CD4-positive, alpha-beta T cell (primary cell): ENCODE measurements at regions not wholly inside any gene's neighbourhood (a gene's known extent, or its start where the extent isn't known, plus 50 kb on each side); places are given as distances from the start of the nearest gene placed in this dataset.

ENCODE experiments used
- ATAC-seq: fragments of 200-7000 bp; cut with Tn5 transposase; one replicate; pipeline ENCODE4 v1.10.0; 2022; ENCODE audit warnings: mild to moderate bottlenecking; ENCODE audit not compliant: poor library complexity
- CTCF ChIA-PET: fragments of 350-600 bp; sonication (Branson Sonifier 250); formaldehyde crosslinking; loops from one replicate; lab custom pipeline; 2021; ENCODE audit warnings: antibody characterized with exemption, inconsistent platforms; lab: Charles Lee
- POLR2A ChIA-PET: fragments of 350-600 bp; sonication (Branson Sonifier 250); formaldehyde crosslinking; loops from one replicate; lab custom pipeline; 2021; ENCODE audit warnings: antibody characterized with exemption, inconsistent platforms; lab: Charles Lee
- DNase-seq, 14 experiments: peaks; one replicate each; pipeline ENCODE4 v3.0.0-alpha.2; 2013 to 2020; ENCODE audit warnings: mixed read lengths in 2 of 14
- H3K27ac ChIP-seq, 2 donors: one replicate each; pipeline versions ENCODE4 v1.5.1 to v1.7.0; 2013; ENCODE audit warnings: low read length in 2 of 2, low read depth in 1 of 2, mild to moderate bottlenecking in 1 of 2
- H3K27me3 ChIP-seq, 2 experiments: 1 replicate in 1 of 2; 2 replicates in 1 of 2; pipeline versions ENCODE4 v1.6.1 to v1.7.0; 2013; ENCODE audit warnings: low read length in 2 of 2, control low read depth in 1 of 2, mild to moderate bottlenecking in 1 of 2, moderate library complexity in 1 of 2; ENCODE audit not compliant: insufficient read depth in 2 of 2, control insufficient read depth in 1 of 2
- H3K36me3 ChIP-seq: one replicate; pipeline ENCODE4 v1.6.1; 2013; ENCODE audit warnings: low read length, control low read depth; ENCODE audit not compliant: insufficient read depth
- H3K4me1 ChIP-seq: one replicate; pipeline ENCODE4 v1.6.1; 2013; ENCODE audit warnings: low read length, control low read depth; ENCODE audit not compliant: insufficient read depth
- H3K4me3 ChIP-seq: one replicate; pipeline ENCODE4 v1.5.1; 2013; ENCODE audit warnings: mild to moderate bottlenecking, low read length, moderate library complexity
- H3K9me3 ChIP-seq, 2 experiments: 1 replicate in 1 of 2; 2 replicates in 1 of 2; pipeline versions ENCODE4 v1.6.1 to v1.7.0; 2013; ENCODE audit warnings: low read length in 2 of 2, mild to moderate bottlenecking in 2 of 2, control low read depth in 1 of 2, moderate library complexity in 1 of 2; ENCODE audit not compliant: control insufficient read depth in 1 of 2, insufficient read depth in 1 of 2
- H3K27ac Mint-ChIP-seq: one replicate; pipeline ENCODE4 v1.8.0; 2020; ENCODE audit warnings: mixed read lengths
- H3K27me3 Mint-ChIP-seq: one replicate; pipeline ENCODE4 v1.8.0; 2021; ENCODE audit warnings: mixed read lengths
- H3K36me3 Mint-ChIP-seq: one replicate; pipeline ENCODE4 v1.8.0; 2021; ENCODE audit warnings: low read depth, mixed read lengths
- H3K4me1 Mint-ChIP-seq: one replicate; pipeline ENCODE4 v1.8.0; 2021; ENCODE audit warnings: low read depth, mixed read lengths
- H3K4me3 Mint-ChIP-seq: one replicate; pipeline ENCODE4 v1.8.0; 2020; ENCODE audit warnings: mild to moderate bottlenecking, mixed read lengths
- H3K9me3 Mint-ChIP-seq: one replicate; pipeline ENCODE4 v1.8.0; 2020; ENCODE audit warnings: mixed read lengths
- intact Hi-C, 2 experiments: fragments of 100-400 bp; cut with DNase I in 1 of 2; cut with micrococcal nuclease in 1 of 2; formaldehyde crosslinking; loops; one replicate each; pipeline versions ENCODE4 v1.15.1 to v1.9.0; 2023 to 2025; cut with DNase I, micrococcal nuclease
- TF ChIP-seq, protein P1 (sequence below): fragments of 200-600 bp; IDR thresholded peaks from one replicate; pipeline ENCODE4 v1.8.0; 2022; ENCODE audit warnings: antibody characterized with exemption, mild to moderate bottlenecking

DNA sequence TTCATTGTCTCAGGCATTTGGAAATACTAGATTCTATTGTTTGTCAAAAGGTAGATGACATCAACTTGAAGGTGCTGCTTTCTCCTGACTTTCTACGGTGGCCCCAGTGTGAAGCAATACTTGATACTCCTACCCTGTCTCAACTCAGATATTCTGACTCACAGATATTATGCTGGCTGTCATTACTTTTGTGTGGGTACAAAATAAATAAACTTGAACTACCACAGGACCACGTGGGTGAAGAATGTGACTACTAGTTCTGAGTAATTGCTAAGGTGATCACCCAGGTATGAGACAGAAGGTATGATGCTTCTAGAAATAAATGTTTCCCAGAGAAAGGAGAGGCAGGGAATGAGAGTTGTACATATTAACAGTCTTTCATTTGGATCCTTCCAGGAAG is 275.3 kb upstream of the SPOCK3 start:
- ChIA-PET CTCF (no interaction called here), POLR2A (no interaction called here)
- no peaks in the 10 kb centered on the region for H3K36me3 ChIP-seq
- peaks cover 0 to 12% of the 10 kb centered on the region in 2 experiments for H3K9me3 ChIP-seq
- Mint-ChIP-seq H3K27me3 (no peaks in the 10 kb centered on the region), H3K4me1 (no peaks in the 10 kb centered on the region), H3K4me3 (no peak overlapping the region), H3K36me3 (no peaks in the 10 kb centered on the region), H3K27ac (no peak overlapping the region), H3K9me3 (peaks cover 18% of the 10 kb centered on the region)
- H3K27me3 ChIP-seq = no peaks in the 10 kb centered on the region
- TF ChIP-seq, protein P1, sequence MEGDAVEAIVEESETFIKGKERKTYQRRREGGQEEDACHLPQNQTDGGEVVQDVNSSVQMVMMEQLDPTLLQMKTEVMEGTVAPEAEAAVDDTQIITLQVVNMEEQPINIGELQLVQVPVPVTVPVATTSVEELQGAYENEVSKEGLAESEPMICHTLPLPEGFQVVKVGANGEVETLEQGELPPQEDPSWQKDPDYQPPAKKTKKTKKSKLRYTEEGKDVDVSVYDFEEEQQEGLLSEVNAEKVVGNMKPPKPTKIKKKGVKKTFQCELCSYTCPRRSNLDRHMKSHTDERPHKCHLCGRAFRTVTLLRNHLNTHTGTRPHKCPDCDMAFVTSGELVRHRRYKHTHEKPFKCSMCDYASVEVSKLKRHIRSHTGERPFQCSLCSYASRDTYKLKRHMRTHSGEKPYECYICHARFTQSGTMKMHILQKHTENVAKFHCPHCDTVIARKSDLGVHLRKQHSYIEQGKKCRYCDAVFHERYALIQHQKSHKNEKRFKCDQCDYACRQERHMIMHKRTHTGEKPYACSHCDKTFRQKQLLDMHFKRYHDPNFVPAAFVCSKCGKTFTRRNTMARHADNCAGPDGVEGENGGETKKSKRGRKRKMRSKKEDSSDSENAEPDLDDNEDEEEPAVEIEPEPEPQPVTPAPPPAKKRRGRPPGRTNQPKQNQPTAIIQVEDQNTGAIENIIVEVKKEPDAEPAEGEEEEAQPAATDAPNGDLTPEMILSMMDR = no peak
- DNase-seq (no peak), ATAC-seq (no peak)
- H3K4me3 ChIP-seq = no peak overlapping the region
- H3K4me1 ChIP-seq = no peaks in the 10 kb centered on the region
- intact Hi-C loops = no loop called here
- H3K27ac ChIP-seq = no peak overlapping the region

DNA sequence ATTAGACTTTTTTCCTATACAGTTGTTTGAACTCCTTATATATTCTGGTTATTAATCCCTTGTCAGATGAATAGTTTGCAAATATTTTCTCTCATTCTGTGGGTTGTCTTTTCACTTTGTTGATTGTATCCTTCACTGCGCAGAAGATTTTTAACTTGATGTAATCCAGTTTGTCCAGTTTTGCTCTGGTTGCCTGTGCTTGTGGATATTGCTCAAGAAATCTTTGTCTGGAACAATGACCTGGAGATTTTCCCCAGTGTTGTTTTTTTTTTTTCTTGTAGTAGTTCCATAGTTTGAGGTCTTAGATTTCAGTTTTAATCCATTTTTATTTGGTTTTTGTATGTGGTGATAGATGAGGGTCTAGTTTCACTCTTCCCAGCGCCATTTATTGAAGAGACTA is 289.8 kb upstream of the SPOCK3 start:
- Mint-ChIP-seq H3K4me1 (no peaks in the 10 kb centered on the region), H3K4me3 (no peak overlapping the region), H3K27me3 (no peaks in the 10 kb centered on the region), H3K36me3 (no peaks in the 10 kb centered on the region), H3K27ac (no peak overlapping the region), H3K9me3 (peaks cover 10% of the 10 kb centered on the region)
- H3K36me3 ChIP-seq = no peaks in the 10 kb centered on the region
- no peak for ATAC-seq
- DNase-seq = no peak
- intact Hi-C loops = no loop called here
- no peak overlapping the region for H3K4me3 ChIP-seq
- no peak overlapping the region for H3K27ac ChIP-seq
- H3K27me3 ChIP-seq = no peaks in the 10 kb centered on the region
- no peaks in the 10 kb centered on the region for H3K4me1 ChIP-seq
- TF ChIP-seq, protein P1 = no peak
- ChIA-PET POLR2A (no interaction called here), CTCF (no interaction called here)
- peaks cover 3 to 5% of the 10 kb centered on the region in 2 experiments for H3K9me3 ChIP-seq

DNA sequence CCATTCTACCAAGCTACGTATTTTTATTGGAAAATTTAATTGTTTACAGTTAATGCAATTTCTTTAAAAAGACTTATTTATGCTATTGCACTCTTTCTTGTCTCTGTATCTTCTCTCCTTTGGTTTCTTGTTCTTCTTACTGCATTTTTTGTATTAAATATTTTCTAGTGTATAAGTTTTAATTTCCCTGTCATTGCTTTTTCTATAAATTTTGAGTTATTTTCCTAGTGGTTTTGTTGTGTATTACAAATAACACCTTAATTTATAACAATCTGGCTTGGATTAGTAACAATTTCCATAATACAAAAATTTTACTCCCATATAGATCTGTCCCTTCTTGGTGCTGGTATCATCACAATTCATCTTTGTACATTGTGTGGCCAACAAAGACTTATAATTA is 303.5 kb upstream of the SPOCK3 start:
- no peaks in the 10 kb centered on the region for H3K36me3 ChIP-seq
- Mint-ChIP-seq H3K9me3 (peaks cover 2% of the 10 kb centered on the region), H3K4me3 (no peak overlapping the region), H3K4me1 (no peaks in the 10 kb centered on the region), H3K36me3 (no peaks in the 10 kb centered on the region), H3K27me3 (no peaks in the 10 kb centered on the region), H3K27ac (no peak overlapping the region)
- POLR2A ChIA-PET = no interaction called here
- CTCF ChIA-PET = no interaction called here
- TF ChIP-seq, protein P1 = no peak
- H3K9me3 ChIP-seq = no peaks in the 10 kb centered on the region
- intact Hi-C loops = no loop called here
- no peak for ATAC-seq
- no peak overlapping the region for H3K27ac ChIP-seq
- H3K27me3 ChIP-seq = no peaks in the 10 kb centered on the region
- no peaks in the 10 kb centered on the region for H3K4me1 ChIP-seq
- no peak for DNase-seq
- H3K4me3 ChIP-seq = no peak overlapping the region
